HG03097 (cell line): ENCODE measurements at regions not wholly inside any gene's neighbourhood (a gene's known extent, or its start where the extent isn't known, plus 50 kb on each side); places are given as distances from the start of the nearest gene placed in this dataset.
"Not testable (repeated sequence)": the region's sequence is repeated elsewhere in the genome, so short reads cannot be mapped to it uniquely, and the experiment has no call there.

ENCODE experiments used
- ATAC-seq: cut with Tn5 transposase; IDR thresholded peaks from one replicate; pipeline ENCODE4 v1.9.1; 2021; ENCODE audit not compliant: unreplicated experiment, low FRiP score

DNA sequence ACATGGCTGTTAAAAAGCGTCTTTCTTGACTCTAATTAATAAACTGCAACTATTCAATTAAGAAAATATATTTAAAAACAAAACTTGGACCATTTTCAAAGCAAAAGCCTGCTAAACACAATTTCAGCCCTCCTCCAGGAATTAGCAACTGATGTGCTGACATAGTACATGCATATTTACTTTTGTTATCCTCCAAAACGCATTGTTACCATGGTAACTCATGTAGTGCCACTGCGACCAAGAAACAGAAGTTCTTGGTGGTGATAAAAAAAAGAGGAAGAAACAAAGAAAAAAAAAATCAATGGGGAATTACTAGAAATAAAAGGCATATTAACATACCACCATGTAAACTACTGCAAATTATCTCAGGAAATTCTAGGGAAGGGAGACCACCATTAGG lies 793.4 kb upstream of the CDH8 start:
- no peak for ATAC-seq

- no peak for ATAC-seq
Observed at GRCh38 chr16:62829084-62829483, 792.8 kb upstream of the CDH8 start.

GRCh38 chr16:62821824-62822223 lies 785.6 kb upstream of the CDH8 start:
- ATAC-seq: no peak

DNA sequence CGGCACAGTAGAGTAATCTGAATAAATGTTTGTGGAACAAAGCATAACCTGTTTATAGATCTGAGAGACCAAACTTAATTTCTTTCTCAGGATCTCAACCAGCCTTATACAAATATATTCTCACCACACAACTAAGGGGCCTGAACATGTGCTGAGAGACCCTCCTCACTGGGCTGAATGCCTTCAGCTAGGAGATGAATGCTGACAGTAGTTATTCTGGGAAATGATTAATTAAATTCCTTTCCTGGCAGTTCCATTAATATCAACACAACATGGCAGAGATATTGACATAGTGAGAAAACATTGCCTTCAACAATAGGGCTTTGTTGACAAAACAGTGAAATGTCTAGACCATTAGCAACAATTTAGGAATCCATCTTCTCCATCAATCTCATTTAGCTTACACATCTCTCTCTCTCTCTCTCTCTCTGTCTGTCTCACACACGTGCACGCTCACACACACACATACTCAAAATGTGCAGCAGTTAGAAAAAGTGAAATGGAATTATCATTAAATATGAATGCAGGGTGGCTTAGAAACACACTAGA lies 780.8 kb upstream of the CDH8 start:
- ATAC-seq: no peak

DNA sequence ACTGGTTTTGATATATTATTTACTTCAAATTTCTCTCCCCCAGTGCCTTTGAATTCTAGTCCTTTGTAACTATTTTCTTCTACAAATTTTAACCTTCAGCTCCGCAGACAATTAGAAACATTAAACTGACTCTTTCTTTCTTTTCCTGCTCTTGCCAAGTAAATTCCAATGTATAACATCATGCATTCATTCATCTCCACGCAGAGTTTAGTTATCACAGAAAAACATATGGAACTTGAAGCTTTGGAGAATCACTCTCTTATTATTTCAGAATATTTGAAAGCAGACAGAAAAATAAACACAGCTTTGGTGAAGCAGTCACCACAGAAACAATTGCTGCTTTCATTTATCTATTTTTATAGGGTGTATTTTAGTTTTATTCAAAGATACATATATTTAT lies 778.7 kb upstream of the CDH8 start:
- no peak for ATAC-seq

DNA sequence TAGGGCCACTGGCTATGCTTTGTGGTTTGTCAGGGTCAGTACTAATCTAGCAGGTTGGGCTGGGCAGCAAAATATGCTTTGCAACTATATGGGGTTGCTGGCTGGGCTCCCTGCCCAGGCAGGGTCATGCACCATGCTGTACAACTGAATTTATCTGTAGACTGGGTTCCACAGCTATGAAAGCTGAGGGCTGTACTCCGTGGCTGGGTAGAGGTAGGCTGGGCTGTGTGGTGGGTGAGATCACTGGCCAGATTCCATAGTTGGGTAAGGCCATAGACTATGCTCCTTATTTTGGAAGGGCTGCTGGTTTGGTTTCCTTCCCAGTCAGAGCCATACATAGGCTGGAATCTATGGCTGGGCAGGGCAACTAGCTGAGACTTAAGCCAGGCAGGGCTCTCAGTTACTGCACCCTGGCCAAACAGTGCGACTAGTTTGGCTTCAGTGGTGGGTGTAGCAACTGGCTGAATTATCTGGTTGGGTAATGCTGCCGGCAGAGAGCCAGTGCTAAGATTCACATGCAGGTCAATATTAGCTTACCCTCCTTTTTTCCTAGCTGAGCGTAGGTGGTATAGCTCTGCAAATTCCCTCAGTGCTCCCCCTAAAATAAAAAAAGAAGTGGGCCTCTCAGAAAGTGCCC lies 769.1 kb upstream of the CDH8 start:
- ATAC-seq: no peak

DNA sequence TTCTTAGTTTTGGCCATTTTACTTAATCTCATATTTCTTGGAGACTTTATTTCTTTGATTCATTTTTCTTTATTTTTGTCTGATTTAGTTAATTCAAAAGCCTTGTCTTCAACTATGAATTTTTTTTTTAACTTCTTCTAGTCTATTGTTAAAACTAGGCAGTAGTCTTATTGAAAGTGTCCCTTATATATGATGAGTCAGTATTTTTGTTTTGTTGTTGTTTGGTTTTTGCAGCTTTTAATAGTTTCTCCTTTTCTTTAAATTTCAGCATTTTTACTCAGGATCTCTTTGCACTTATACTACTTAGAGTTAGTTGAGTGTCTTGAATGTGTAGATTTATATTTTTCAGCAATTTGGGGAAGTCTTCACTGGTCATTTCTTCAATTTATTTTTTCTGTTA lies 758.5 kb upstream of the CDH8 start:
- no peak for ATAC-seq

- not testable (repeated sequence) for ATAC-seq
Observed at GRCh38 chr16:62780081-62780480, 743.8 kb upstream of the CDH8 start.

GRCh38 chr16:62764572-62764971 lies 728.3 kb upstream of the CDH8 start:
- no peak for ATAC-seq

GRCh38 chr16:62760398-62760797 lies 724.2 kb upstream of the CDH8 start:
- no peak for ATAC-seq

GRCh38 chr16:62755938-62756337 lies 719.7 kb upstream of the CDH8 start:
- ATAC-seq: no peak

GRCh38 chr16:62752854-62753253 lies 716.6 kb upstream of the CDH8 start:
- no peak for ATAC-seq

DNA sequence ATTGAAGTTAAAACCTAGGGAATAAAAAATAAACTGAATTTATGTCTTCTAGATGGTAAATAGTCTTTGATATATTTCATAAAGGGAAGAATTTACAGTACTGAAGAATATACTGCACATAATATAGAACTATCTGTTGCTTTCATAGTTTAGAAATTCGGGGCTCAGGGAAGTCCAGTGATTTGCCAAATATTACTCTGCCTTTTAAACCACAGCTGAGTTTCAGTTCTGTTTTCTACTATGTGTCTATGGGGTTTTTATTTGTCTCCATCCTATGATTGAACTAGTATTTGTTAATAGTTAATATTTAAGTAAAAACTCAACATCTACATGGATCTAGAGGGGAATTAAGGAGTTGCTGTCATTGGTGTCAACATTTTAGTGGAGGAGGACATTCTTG lies 715.0 kb upstream of the CDH8 start:
- ATAC-seq: no peak

GRCh38 chr16:62741692-62742091 lies 705.5 kb upstream of the CDH8 start:
- no peak for ATAC-seq

DNA sequence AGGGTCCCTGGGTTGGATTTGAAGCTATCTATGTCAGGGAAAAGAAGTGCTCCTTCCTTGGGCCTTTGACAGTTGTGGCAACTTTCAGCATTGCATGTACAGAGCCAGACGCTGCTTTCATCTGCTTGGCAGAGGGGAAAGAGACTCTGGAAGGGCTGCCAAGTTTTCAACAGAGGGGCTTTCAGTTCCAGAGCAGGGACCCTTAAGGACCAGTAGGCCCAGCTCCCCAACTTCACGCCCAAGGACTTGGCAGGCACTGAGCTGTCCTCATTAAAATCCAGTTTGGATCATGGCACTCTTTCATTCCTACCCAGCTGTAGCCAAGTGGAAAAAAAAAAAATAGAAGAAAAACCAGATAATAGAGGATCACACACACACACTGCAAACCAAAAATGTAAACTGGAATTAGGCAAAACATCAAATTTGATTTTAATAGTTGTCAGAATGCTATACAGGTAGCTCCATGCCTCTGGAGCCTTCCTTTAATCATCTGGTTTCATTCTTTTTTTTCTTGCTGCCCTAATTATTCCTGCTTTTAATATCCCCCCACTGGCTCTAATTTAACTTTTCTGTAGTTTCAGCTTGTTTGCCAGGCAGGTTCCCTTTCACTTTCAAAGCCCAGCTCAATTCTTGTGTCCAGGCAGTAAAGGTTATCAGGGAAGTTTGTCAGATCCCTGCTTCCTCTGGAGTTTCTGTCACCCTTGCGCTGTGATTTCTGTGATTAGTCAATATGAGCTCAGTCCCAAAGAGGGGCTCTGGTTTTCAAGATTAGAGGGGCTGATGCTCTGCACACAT lies 702.6 kb upstream of the CDH8 start:
- no peak for ATAC-seq

GRCh38 chr16:62732092-62732491 lies 695.9 kb upstream of the CDH8 start:
- ATAC-seq: no peak

- ATAC-seq: not testable (repeated sequence)
Observed at GRCh38 chr16:62724670-62725269, 688.5 kb upstream of the CDH8 start.

GRCh38 chr16:62720651-62721050 lies 684.4 kb upstream of the CDH8 start:
- no peak for ATAC-seq

GRCh38 chr16:62717026-62717425 lies 680.8 kb upstream of the CDH8 start:
- no peak for ATAC-seq

GRCh38 chr16:62715701-62716100 lies 679.5 kb upstream of the CDH8 start:
- ATAC-seq: no peak

DNA sequence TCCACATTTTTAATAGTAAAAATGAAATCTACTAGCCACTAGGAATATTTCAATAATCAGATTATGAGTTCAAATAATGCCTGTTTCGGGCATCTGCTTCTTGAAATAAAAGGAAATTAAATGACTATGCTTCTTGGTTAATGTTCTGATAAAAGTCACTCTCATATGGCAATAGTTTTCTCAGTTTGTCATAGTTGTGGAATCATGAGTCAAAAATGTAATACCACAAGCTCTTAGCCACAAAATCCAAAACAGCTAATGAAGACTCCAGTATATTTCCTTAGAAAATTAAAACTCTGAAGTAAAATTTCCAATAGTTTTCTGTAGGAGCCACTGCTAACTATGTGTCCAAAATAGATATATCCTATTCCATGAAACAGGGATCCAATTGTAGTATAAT lies 676.3 kb upstream of the CDH8 start:
- no peak for ATAC-seq

GRCh38 chr16:62711797-62712196 lies 675.6 kb upstream of the CDH8 start:
- ATAC-seq: no peak
